Dendritic cell treated with granulocyte-macrophage colony-stimulating factor and Interleukin-4, amounts not matched to agents 40 ng/mL and 50 ng/mL, for 4 days (primary cell): ENCODE measurements at regions not wholly inside any gene's neighbourhood (a gene's known extent, or its start where the extent isn't known, plus 50 kb on each side); places are given as distances from the start of the nearest gene placed in this dataset.

Experiments
- H3K27ac Mint-ChIP-seq: one replicate; pipeline ENCODE4 v1.8.0; 2022; ENCODE audit warnings: mild to moderate bottlenecking, mixed read lengths
- H3K27me3 Mint-ChIP-seq: one replicate; pipeline ENCODE4 v1.8.0; 2022; ENCODE audit warnings: mild to moderate bottlenecking, mixed read lengths
- H3K36me3 Mint-ChIP-seq: one replicate; pipeline ENCODE4 v1.8.0; 2022; ENCODE audit warnings: low read depth, mixed read lengths
- H3K4me1 Mint-ChIP-seq: one replicate; pipeline ENCODE4 v1.8.0; 2022; ENCODE audit warnings: low read depth, mixed read lengths
- H3K4me3 Mint-ChIP-seq: one replicate; pipeline ENCODE4 v1.8.0; 2022; ENCODE audit warnings: mild to moderate bottlenecking, moderate library complexity, mixed read lengths
- H3K9me3 Mint-ChIP-seq: one replicate; pipeline ENCODE4 v1.8.0; 2022; ENCODE audit warnings: mixed read lengths
- intact Hi-C: fragments of 100-400 bp; cut with micrococcal nuclease; formaldehyde crosslinking; loops from one replicate; pipeline ENCODE4 v1.15.0; 2022

GRCh38 chr13:108460746-108461145, 168.7 kb upstream of the MYO16 start:
- Mint-ChIP-seq H3K36me3 (no peaks in the 10 kb centered on the region), H3K27me3 (no peaks in the 10 kb centered on the region), H3K4me3 (no peak overlapping the region), H3K4me1 (no peaks in the 10 kb centered on the region), H3K27ac (no peak overlapping the region), H3K9me3 (peaks cover 9% of the 10 kb centered on the region)
- intact Hi-C loops = no loop called here

DNA sequence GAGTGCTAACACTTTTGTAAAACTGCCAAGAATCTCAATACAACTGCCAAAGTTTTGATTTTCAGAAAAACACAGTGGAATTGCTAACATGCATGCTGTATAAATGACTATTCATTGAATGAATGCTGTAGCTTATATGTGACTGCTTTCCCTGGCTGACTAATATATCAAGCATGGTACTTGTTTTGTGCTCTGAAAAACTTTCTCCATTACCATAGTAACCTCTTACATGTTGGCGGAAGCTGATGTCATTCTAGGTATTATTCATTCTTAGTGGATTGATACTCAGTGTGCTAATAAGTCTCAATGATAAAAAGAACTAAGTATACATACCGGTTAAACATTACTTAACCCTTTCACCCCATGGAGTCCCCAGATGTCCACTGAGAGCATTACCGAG, 166.1 kb upstream of the MYO16 start:
- Mint-ChIP-seq H3K36me3 (no peaks in the 10 kb centered on the region), H3K4me3 (no peak overlapping the region), H3K4me1 (no peaks in the 10 kb centered on the region), H3K27me3 (no peaks in the 10 kb centered on the region), H3K27ac (no peak overlapping the region), H3K9me3 (peaks cover 7% of the 10 kb centered on the region)
- intact Hi-C loops = no loop called here

GRCh38 chr13:108470921-108471320, 158.5 kb upstream of the MYO16 start:
- Mint-ChIP-seq H3K9me3 (peaks cover 7% of the 10 kb centered on the region), H3K36me3 (no peaks in the 10 kb centered on the region), H3K4me3 (no peak overlapping the region), H3K4me1 (no peaks in the 10 kb centered on the region), H3K27ac (no peak overlapping the region), H3K27me3 (no peaks in the 10 kb centered on the region)
- intact Hi-C loops = no loop called here

GRCh38 chr13:108475181-108475580, 154.2 kb upstream of the MYO16 start:
- no peak overlapping the region for H3K4me3 Mint-ChIP-seq
- H3K4me1 Mint-ChIP-seq = no peaks in the 10 kb centered on the region
- no peak overlapping the region for H3K27ac Mint-ChIP-seq
- no peaks in the 10 kb centered on the region for H3K9me3 Mint-ChIP-seq
- intact Hi-C loops = no loop called here
- peaks cover 1% of the 10 kb centered on the region for H3K27me3 Mint-ChIP-seq
- no peaks in the 10 kb centered on the region for H3K36me3 Mint-ChIP-seq

DNA sequence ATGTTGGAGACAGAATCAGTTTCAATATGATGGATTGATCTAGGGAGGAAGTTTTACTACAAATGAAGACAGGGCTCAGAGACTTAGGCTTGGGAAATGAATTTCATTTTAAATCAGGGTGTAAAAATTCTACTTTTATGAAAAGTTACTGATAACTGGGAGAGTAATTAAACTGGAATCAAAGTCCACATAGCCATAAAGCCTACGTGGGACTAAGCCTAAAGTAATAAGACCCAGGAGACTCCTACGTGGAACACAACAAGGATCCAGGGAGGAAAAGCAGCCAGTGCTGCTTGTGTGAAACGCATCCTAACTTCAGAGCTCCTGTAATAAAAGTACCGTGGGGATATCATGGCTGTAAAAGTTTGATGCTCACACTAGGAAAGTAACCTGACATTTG, 152.0 kb upstream of the MYO16 start:
- H3K4me1 Mint-ChIP-seq = no peaks in the 10 kb centered on the region
- intact Hi-C loops = no loop called here
- no peak overlapping the region for H3K27ac Mint-ChIP-seq
- H3K27me3 Mint-ChIP-seq = peaks cover 1% of the 10 kb centered on the region
- no peaks in the 10 kb centered on the region for H3K36me3 Mint-ChIP-seq
- no peaks in the 10 kb centered on the region for H3K9me3 Mint-ChIP-seq
- H3K4me3 Mint-ChIP-seq = no peak overlapping the region

DNA sequence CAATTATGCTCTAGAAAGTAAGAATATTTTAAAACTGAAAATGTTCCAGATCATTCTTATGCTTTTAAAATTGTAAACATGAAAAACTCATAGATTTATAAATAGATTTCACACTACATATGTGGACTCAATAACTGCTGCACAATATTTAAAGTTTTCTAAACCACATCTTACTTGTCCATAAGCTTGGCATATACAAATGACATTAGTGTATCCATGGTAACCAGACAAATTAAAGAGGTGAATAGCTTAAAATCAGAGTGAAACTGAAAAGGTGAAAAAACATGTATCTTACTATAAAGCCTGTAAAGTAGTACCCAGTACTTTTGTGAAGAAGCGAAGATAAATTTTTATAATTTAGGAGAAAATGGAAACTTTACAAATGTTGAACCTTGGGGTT, 151.2 kb upstream of the MYO16 start:
- Mint-ChIP-seq H3K27me3 (peaks cover 1% of the 10 kb centered on the region), H3K9me3 (no peaks in the 10 kb centered on the region), H3K36me3 (no peaks in the 10 kb centered on the region), H3K4me1 (no peaks in the 10 kb centered on the region), H3K27ac (no peak overlapping the region), H3K4me3 (no peak overlapping the region)
- intact Hi-C loops = no loop called here

DNA sequence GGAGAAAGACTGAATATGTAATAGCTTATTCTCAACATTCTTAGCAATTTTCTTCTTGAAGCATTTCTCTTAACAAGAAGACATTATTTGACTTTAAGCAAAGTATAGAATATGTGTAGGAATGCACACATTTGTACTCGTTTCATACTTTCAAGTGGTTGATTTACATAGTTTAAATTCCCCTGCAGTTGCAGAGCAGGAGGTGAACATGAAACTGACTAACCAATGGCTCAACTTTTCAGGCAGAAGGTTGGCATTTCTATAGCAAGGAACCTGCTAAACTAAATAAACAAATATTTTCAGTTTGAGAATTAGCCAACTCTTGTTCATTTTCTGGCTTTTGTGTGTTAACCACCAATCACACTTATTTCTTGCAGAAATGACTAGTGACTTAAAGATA, 145.4 kb upstream of the MYO16 start:
- Mint-ChIP-seq H3K36me3 (no peaks in the 10 kb centered on the region), H3K4me3 (no peak overlapping the region), H3K9me3 (no peaks in the 10 kb centered on the region), H3K4me1 (no peaks in the 10 kb centered on the region), H3K27me3 (peaks cover 2% of the 10 kb centered on the region), H3K27ac (no peak overlapping the region)
- intact Hi-C loops = no loop called here

DNA sequence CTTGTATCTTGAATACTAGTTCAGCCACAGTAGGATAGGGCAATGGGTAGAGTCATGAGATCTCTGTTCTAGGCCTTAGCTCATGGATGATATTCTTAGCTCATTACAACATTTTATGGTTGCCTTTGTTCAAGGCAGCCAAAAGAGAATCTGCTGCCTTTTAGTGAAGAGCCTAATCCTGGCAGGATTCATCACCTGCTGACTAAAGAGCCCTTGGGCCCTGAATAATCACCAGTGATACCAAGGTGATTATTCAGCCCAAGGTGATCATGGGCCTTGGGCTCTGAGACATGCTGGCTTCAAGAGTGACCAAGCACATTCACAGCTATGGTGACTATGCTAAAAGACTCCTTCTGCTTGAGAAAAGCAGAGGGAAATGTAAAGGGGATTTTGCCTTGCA, 143.3 kb upstream of the MYO16 start:
- H3K4me3 Mint-ChIP-seq = no peak overlapping the region
- H3K9me3 Mint-ChIP-seq = no peaks in the 10 kb centered on the region
- intact Hi-C loops = no loop called here
- H3K27ac Mint-ChIP-seq = no peak overlapping the region
- no peaks in the 10 kb centered on the region for H3K36me3 Mint-ChIP-seq
- no peaks in the 10 kb centered on the region for H3K4me1 Mint-ChIP-seq
- peaks cover 4% of the 10 kb centered on the region for H3K27me3 Mint-ChIP-seq

DNA sequence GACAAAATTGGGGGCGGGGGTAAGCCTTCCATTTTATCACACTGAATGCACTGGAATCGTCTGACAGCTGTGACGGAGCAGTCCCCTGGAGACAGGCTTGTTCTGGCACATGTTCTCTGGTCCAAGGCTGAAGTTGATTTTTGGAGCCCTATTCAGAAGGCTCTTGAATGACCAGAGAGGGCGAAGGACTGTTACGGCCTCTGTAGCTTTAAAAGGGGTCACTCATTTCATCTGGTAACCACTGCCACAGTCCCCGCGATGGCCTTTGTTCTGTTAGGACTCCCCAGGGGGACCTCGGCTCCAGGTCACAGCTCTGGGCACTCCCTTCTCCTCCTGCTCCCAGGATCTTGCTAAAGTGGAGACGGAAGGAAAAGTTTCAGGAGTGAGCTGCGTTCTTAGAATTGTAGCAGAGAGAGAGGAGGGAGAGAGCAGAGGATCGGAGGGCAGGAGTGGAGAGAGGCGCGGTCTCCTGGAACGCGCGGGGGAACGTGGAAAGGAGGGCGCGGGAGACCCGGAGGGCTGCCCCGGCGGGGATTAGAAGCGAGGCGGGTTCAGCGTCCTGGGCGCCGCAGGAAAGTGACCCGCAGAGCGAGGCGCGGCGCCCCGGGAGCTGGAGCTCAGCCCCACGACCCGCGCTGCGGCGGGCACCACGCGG, 134.3 kb upstream of the MYO16 start:
- intact Hi-C loops = no loop called here
- no peaks in the 10 kb centered on the region for H3K36me3 Mint-ChIP-seq
- peaks cover 19% of the 10 kb centered on the region for H3K4me1 Mint-ChIP-seq
- no peak overlapping the region for H3K27ac Mint-ChIP-seq
- peak overlapping the region; percentile 49 for H3K4me3 Mint-ChIP-seq
- peaks cover 45% of the 10 kb centered on the region for H3K27me3 Mint-ChIP-seq
- H3K9me3 Mint-ChIP-seq = no peaks in the 10 kb centered on the region

GRCh38 chr13:108495646-108496361, 133.6 kb upstream of the MYO16 start:
- H3K27me3 Mint-ChIP-seq = peaks cover 43% of the 10 kb centered on the region
- no peak overlapping the region for H3K27ac Mint-ChIP-seq
- H3K4me3 Mint-ChIP-seq = peak overlapping the region; percentile 39
- intact Hi-C loops = no loop called here
- no peaks in the 10 kb centered on the region for H3K36me3 Mint-ChIP-seq
- peaks cover 19% of the 10 kb centered on the region for H3K4me1 Mint-ChIP-seq
- H3K9me3 Mint-ChIP-seq = no peaks in the 10 kb centered on the region

- H3K36me3 Mint-ChIP-seq = no peaks in the 10 kb centered on the region
- H3K4me1 Mint-ChIP-seq = peaks cover 19% of the 10 kb centered on the region
- H3K4me3 Mint-ChIP-seq = peak overlapping the region; percentile 39
- no peak overlapping the region for H3K27ac Mint-ChIP-seq
- H3K9me3 Mint-ChIP-seq = no peaks in the 10 kb centered on the region
- intact Hi-C loops = no loop called here
- H3K27me3 Mint-ChIP-seq = peaks cover 43% of the 10 kb centered on the region
These were observed 132.8 kb upstream of the MYO16 start for GRCh38 chr13:108496362-108497210.

GRCh38 chr13:108500711-108501110, 128.7 kb upstream of the MYO16 start:
- H3K4me1 Mint-ChIP-seq = peaks cover 12% of the 10 kb centered on the region
- H3K36me3 Mint-ChIP-seq = no peaks in the 10 kb centered on the region
- no peak overlapping the region for H3K27ac Mint-ChIP-seq
- H3K27me3 Mint-ChIP-seq = peaks cover 27% of the 10 kb centered on the region
- H3K4me3 Mint-ChIP-seq = no peak overlapping the region
- H3K9me3 Mint-ChIP-seq = no peaks in the 10 kb centered on the region
- intact Hi-C loops = no loop called here

DNA sequence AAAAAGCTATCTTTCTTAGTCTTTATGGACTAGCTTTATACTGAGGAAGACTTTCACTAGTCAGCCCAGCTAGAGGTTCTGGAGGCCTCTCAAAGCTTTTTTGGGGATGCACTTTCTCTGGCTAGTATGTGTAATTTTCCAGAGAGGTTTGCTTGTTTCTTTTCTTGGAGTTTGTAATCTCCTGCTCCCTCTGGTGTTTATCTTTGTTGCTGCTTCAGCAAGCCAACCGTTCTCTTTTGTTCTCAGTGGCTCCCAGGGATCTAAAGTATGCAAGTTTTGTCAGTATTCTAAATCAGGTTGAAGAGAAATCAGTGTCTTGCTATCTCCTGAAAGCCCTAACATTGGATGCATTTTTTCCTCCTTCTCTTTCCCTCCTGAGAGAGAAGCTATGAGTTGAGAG, 121.1 kb upstream of the MYO16 start:
- no peaks in the 10 kb centered on the region for H3K27me3 Mint-ChIP-seq
- H3K27ac Mint-ChIP-seq = no peak overlapping the region
- intact Hi-C loops = loop anchor here (5.0 kb wide), 3 partner anchors 166 to 281 kb away; no protein-coding TSS in a partner anchor
- no peaks in the 10 kb centered on the region for H3K9me3 Mint-ChIP-seq
- no peak overlapping the region for H3K4me3 Mint-ChIP-seq
- H3K36me3 Mint-ChIP-seq = no peaks in the 10 kb centered on the region
- H3K4me1 Mint-ChIP-seq = no peaks in the 10 kb centered on the region

DNA sequence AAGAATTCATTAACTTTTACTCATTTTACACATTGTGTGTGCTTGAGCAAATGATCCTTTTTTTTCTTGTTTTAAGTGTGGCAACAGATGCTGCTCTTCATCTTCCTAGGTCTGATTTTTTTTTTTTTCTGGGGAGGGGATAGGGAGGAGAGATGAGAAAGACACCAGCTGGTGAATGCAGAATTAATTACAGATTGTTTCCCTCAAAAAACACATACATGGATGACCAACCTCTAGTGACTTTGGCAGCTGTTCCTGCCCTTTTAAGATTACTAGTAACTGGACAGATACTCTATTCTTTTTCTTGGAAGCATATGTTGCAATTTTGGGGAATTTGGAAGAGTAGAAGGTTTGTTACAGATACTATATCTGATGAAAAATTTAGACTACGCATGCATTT, 103.6 kb upstream of the MYO16 start:
- Mint-ChIP-seq H3K9me3 (no peaks in the 10 kb centered on the region), H3K36me3 (no peaks in the 10 kb centered on the region), H3K4me3 (no peak overlapping the region), H3K4me1 (no peaks in the 10 kb centered on the region), H3K27me3 (peaks cover 2% of the 10 kb centered on the region), H3K27ac (no peak overlapping the region)
- intact Hi-C loops = no loop called here
